SU-DHL-6 (cell line): ENCODE measurements at regions not wholly inside any gene's neighbourhood (a gene's known extent, or its start where the extent isn't known, plus 50 kb on each side); places are given as distances from the start of the nearest gene placed in this dataset.

Experiments
- H2AFZ ChIP-seq: fragments of 200-600 bp; sonication (generic); 2 replicates; pipeline ENCODE4 v1.6.1; 2014; ENCODE audit warnings: low read depth, mild to moderate bottlenecking, moderate library complexity, mixed read lengths, antibody characterized with exemption, low read length; ENCODE audit not compliant: severe bottlenecking
- H3F3A ChIP-seq: fragments of 200-600 bp; shearing (Covaris generic); 2 replicates; pipeline ENCODE4 v1.6.0; 2016; ENCODE audit warnings: antibody characterized with exemption, mild to moderate bottlenecking; ENCODE audit not compliant: insufficient read depth
- H3K27ac ChIP-seq: fragments of 200-600 bp; sonication (generic); 2 replicates; pipeline ENCODE4 v1.5.1; 2016; ENCODE audit warnings: low read depth, mild to moderate bottlenecking, low read length, moderate library complexity, mixed read lengths
- H3K27me3 ChIP-seq: fragments of 200-600 bp; sonication (generic), shearing (Covaris generic); 2 replicates; pipeline ENCODE4 v1.6.0; 2014; ENCODE audit warnings: mild to moderate bottlenecking, low read length
- H3K36me3 ChIP-seq: fragments of 200-600 bp; sonication (generic); 2 replicates; pipeline ENCODE4 v1.6.1; 2014; ENCODE audit warnings: mild to moderate bottlenecking, low read length, mixed read lengths
- H3K4me2 ChIP-seq: fragments of 300-600, 200-600 bp; shearing (Covaris generic), sonication (generic); 2 replicates; pipeline ENCODE4 v1.6.0; 2014; ENCODE audit warnings: low read length, low read depth, mild to moderate bottlenecking; ENCODE audit not compliant: poor library complexity, severe bottlenecking
- H3K4me3 ChIP-seq: fragments of 200-600 bp; sonication (generic); 2 replicates; pipeline ENCODE4 v1.5.1; 2014; ENCODE audit warnings: antibody characterized with exemption, low read length, mild to moderate bottlenecking, mixed read lengths; ENCODE audit not compliant: insufficient read depth, poor library complexity, severe bottlenecking
- H3K79me2 ChIP-seq: fragments of 200-600 bp; sonication (generic); 2 replicates; pipeline ENCODE4 v1.6.1; 2014; ENCODE audit warnings: mild to moderate bottlenecking, low read length, moderate library complexity; ENCODE audit not compliant: insufficient read depth
- H3K9ac ChIP-seq: fragments of 200-600 bp; sonication (generic); 2 replicates; pipeline ENCODE4 v1.7.0; 2014; ENCODE audit warnings: mild to moderate bottlenecking, low read length
- H3K9me2 ChIP-seq: fragments of 200-600 bp; sonication (generic); replicated peaks from 2 replicates; pipeline ENCODE4 v1.6.1; 2014; ENCODE audit warnings: low read length; ENCODE audit not compliant: insufficient read depth
- H3K9me3 ChIP-seq: fragments of 200-600 bp; sonication (generic); 2 replicates; pipeline ENCODE4 v1.6.1; 2014; ENCODE audit warnings: low read length, mixed read lengths; ENCODE audit not compliant: insufficient read depth
- H4K20me1 ChIP-seq: fragments of 200-600 bp; sonication (generic); 2 replicates; pipeline ENCODE4 v1.6.1; 2014; ENCODE audit warnings: low read depth, mild to moderate bottlenecking, antibody characterized with exemption, low read length, moderate library complexity, mixed read lengths
- EZH2phosphoT487 ChIP-seq: fragments of 200-600 bp; sonication (generic), shearing (Covaris generic); conservative IDR thresholded peaks from 2 replicates; pipeline ENCODE4 v1.6.1; 2018; ENCODE audit warnings: mild to moderate bottlenecking, antibody characterized with exemption, low read length, moderate library complexity, mixed read lengths
- TF ChIP-seq, protein P1 (sequence below): fragments of 200-600 bp; sonication (generic); IDR thresholded peaks from one replicate; pipeline ENCODE4 v1.5.1; 2017; ENCODE audit warnings: antibody characterized with exemption, mild to moderate bottlenecking, low read length, moderate library complexity; ENCODE audit not compliant: insufficient read depth, poor library complexity, severe bottlenecking

DNA sequence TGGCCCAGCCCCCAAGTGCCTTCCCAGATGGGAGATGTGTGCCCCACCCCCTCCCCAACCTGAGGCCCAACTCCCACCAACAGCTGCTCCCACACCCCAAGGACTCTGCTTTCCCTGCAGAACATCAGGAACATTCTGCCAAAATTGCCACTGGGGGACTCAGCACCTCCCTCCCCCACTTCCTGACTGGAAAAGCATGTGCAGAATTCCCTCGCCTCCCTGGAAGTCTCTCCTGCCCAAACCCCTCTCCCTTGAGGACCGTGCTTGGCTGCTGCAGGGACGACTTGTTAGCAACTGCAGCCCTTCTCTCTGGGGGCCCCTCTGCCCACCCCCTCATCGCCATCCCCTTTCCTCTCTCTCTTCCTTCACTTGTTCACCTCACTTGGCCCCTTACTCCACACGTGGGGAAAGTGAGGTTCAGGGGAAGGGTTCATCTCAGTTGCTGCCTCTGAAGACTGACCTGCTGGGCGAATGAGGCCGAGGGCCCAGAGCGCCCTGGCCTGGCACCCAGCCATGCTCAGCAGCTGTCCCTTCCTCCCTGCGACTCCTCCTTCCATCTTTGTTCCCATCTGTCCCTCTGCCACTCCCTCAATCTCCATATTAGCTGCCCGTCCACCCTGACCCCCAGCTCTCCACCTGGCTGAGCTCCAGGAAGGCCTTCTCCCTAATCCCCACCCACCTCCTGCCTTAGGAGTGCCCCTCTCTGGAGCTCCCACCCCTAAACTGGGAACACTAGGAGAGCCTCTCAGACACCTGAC, 105.1 kb downstream of the CHST1 start:
- Histone ChIP-seq H3K4me3 (no peak overlapping the region), H3K9me3 (no peaks in the 10 kb centered on the region), H3K79me2 (no peaks in the 10 kb centered on the region), H3K4me2 (no peak overlapping the region), H3K9me2 (no peaks in the 10 kb centered on the region), H4K20me1 (no peaks in the 10 kb centered on the region), H3K9ac (no peak overlapping the region), H3K27me3 (no peaks in the 10 kb centered on the region), H3K27ac (no peak overlapping the region), H3K36me3 (no peaks in the 10 kb centered on the region), H3F3A (no peaks in the 10 kb centered on the region), H2AFZ (no peak overlapping the region)
- no peak for TF ChIP-seq EZH2phosphoT487
- TF ChIP-seq, protein P1, sequence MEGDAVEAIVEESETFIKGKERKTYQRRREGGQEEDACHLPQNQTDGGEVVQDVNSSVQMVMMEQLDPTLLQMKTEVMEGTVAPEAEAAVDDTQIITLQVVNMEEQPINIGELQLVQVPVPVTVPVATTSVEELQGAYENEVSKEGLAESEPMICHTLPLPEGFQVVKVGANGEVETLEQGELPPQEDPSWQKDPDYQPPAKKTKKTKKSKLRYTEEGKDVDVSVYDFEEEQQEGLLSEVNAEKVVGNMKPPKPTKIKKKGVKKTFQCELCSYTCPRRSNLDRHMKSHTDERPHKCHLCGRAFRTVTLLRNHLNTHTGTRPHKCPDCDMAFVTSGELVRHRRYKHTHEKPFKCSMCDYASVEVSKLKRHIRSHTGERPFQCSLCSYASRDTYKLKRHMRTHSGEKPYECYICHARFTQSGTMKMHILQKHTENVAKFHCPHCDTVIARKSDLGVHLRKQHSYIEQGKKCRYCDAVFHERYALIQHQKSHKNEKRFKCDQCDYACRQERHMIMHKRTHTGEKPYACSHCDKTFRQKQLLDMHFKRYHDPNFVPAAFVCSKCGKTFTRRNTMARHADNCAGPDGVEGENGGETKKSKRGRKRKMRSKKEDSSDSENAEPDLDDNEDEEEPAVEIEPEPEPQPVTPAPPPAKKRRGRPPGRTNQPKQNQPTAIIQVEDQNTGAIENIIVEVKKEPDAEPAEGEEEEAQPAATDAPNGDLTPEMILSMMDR = no peak

DNA sequence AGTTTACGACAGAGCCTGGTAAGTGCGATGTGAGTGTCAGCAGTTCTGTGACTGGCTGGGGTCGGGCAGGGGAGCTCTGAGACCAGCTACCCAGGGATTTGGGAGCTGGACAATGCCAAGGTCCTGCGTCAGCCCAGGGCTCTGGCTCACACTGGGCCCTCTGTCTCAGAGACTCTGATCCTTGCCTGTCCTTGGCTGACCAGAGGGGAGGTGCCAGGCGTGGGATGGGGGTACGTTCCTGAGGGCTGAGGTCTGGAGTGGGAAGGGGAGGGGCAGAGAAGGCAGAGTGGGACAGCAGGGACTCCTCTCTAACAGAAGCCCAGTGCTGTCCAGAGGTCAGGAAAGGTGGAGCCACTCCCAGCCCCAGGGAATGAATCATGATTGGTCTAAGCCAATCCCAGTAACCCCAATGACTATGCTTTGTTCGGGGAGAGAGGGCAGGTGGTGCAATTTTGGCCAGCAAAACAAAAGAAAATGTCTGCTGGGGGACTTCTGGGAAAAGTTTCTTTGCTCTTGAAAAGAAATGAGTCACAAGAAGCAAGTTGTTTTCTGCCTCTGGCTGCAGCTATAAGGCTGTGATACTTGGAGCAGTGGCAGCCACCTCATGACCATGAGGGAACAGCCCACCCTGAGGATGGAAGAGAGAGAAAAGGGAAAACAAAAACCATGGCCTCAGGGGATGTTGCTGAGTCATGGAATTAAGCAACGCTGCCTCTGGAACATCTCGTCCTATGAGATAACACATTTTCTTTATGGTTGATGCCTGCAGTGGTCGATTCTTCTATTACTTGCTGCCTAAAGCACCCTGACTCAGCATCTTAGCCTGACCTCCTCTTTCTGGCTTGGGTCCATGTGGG, 108.3 kb downstream of the CHST1 start:
- no peak overlapping the region for H3K27ac ChIP-seq
- no peaks in the 10 kb centered on the region for H3K27me3 ChIP-seq
- no peak for TF ChIP-seq EZH2phosphoT487
- TF ChIP-seq, protein P1 = no peak
- H3K4me3 ChIP-seq = no peak overlapping the region
- no peaks in the 10 kb centered on the region for H3K36me3 ChIP-seq
- no peaks in the 10 kb centered on the region for H4K20me1 ChIP-seq
- H3K9ac ChIP-seq = no peak overlapping the region
- H3F3A ChIP-seq = no peaks in the 10 kb centered on the region
- no peaks in the 10 kb centered on the region for H3K9me3 ChIP-seq
- no peaks in the 10 kb centered on the region for H3K79me2 ChIP-seq
- H3K4me2 ChIP-seq = no peak overlapping the region
- no peak overlapping the region for H2AFZ ChIP-seq
- H3K9me2 ChIP-seq = no peaks in the 10 kb centered on the region

DNA sequence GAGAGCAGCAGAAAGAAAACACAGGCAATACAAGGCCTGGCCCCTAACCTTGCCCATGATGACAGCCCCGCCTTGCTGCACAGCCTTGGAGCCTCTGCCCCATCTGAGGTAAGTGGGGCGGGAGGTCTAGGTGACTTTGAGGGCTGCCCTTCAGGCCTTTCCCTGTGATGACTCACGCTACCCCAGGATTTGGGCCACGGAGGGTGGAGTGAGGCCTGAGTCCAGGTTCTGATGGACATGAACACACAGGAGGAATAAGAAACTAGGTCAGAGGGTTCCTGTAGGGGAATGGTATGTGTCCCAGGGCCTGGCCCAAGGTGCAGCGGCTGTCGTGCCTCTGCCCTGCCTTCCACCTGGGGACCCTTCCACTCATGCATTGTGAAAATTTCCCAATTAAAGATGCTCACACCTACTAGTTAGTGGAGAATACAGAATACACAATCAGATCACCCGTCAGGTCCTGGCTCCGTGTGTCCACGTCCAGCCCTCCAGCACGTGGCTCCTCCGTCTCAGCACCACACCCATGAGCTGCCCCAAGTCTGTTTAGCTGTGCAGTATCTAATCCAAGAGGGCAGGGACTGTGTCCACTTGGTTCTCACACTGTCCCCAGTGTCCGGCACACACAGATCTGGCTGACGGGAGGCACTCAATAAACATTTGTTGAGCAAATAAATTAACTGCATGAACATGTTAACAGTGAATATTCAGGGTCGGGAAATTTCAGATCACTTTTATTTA, 111.0 kb downstream of the CHST1 start:
- no peak overlapping the region for H3K9ac ChIP-seq
- TF ChIP-seq EZH2phosphoT487 = no peak
- TF ChIP-seq, protein P1 = no peak
- H3K4me2 ChIP-seq = no peak overlapping the region
- no peaks in the 10 kb centered on the region for H4K20me1 ChIP-seq
- no peaks in the 10 kb centered on the region for H3F3A ChIP-seq
- no peak overlapping the region for H3K27ac ChIP-seq
- no peaks in the 10 kb centered on the region for H3K36me3 ChIP-seq
- H3K4me3 ChIP-seq = no peak overlapping the region
- no peaks in the 10 kb centered on the region for H3K9me2 ChIP-seq
- H2AFZ ChIP-seq = no peak overlapping the region
- H3K9me3 ChIP-seq = no peaks in the 10 kb centered on the region
- no peaks in the 10 kb centered on the region for H3K79me2 ChIP-seq
- H3K27me3 ChIP-seq = no peaks in the 10 kb centered on the region
